NCI-H128 (cell line): ENCODE measurements at regions not wholly inside any gene's neighbourhood (a gene's known extent, or its start where the extent isn't known, plus 50 kb on each side); places are given as distances from the start of the nearest gene placed in this dataset.

Experiments
- DNase-seq: peaks from one replicate; lab custom pipeline; 2025; ENCODE audit not compliant: unreplicated experiment; lab: John Stamatoyannopoulos, UW

DNA sequence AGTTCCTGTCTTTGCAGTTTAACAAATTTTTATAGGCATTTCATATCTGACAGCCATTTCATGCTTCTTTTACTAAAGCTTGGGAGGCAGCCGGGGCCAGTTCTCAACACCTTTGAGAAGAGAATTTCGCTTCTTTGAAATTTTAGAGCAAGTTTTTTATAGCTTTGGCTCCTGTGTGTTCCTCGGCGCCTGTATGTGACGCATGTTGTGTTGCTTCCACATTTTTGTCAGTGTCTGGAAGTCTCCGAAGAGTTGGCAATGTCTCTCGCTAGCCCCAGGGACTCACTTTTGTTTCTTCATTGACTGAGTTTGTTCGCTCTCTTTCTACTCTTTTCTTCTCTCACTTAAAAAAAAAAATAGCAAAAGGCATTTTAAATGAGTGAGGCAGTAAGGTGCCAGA is 386.9 kb upstream of the PLXNA2 start:
- no peak for DNase-seq

DNA sequence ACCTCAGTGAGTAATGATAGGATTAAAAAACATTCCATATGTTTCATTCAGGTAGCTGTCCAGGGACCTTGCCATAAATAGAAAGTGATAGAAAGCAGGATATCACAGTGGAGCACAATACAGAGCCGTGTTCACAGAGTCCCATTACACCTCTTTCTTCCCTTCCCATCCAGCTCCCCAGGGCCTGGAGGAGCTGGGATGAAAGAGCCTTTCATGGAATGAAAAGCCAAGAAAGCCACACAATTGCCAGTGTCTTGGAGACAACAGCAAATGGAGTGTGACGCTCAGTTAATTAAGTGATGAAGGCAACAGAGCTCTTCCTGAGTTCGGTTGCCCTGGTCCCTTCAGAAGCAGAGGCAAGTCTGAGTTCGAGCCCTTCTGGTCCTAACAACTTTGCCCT is 387.3 kb upstream of the PLXNA2 start:
- no peak for DNase-seq

DNA sequence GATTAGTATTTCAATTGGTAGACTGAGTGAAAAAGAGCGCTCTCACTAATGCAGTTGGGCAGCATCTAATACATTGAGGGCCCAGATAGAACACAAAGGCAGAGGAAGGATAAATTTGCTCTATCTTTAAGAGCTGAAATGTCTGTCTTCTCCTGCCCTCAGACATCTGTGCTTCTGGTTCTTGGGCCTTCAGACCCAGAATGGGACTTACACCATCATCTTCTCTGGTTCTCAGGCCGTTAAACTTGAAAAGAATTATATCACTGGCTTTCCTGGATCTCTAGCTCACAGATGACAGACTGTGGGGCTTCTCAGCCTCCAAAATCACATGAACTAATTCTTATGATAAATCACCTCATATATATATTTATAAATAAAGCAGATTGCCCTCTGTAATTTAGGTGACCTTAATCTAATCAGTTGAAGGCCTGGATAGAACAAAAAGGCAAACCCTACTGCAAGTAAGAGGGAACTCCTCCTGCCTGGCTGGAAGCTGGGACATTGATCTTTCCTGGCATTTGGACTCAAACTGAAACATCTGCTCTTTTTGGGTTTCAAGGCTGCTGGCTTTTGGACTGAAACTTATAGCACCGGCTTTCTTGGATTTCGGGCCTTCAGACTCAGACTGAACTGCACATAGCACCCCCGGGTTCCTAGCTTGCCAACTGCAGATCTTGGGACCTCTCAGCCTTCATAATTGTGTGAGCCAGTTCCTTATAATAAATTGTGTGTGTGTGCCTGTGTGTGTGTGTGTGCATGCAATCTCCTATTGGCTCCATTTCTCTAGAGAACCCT is 390.4 kb upstream of the PLXNA2 start:
- DNase-seq, result no peak

DNA sequence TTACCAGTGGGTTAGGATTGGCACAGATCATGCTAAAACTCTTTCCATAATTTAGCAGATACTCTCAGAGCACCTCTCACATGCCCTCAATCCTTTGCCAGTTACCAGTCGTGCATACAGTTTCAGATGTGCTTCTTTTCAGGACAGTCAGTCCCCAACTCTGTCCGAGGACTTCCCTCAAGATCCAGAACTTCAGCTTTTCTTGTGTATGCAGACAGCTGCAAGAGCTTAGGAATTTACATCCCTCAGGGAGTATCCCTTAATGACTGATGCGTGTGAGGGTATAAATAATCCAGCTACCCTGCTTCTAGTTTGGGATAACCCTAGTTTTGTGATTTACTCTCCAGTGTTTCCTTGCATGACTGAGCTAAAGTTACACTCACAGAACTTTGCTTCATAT is 393.0 kb upstream of the PLXNA2 start:
- no peak for DNase-seq

DNA sequence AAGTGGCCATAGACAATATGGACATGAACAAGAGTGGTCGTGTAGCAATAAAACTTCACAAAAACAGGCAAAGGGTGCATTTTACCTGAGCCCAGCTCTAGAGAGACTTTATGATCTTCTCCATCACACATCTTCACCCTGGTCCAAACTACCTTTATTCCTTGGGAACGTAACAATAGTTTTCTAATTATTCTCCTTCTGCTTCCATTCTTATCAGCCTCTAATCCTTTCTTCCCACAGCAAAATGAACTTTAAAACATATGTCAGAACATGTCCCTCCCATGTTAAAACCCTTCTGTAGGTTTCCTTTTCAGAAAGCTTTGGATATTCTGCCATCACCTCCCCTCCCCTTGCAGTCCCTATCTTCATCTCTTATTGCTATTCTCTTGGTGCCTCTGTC is 395.2 kb upstream of the PLXNA2 start:
- no peak for DNase-seq

DNA sequence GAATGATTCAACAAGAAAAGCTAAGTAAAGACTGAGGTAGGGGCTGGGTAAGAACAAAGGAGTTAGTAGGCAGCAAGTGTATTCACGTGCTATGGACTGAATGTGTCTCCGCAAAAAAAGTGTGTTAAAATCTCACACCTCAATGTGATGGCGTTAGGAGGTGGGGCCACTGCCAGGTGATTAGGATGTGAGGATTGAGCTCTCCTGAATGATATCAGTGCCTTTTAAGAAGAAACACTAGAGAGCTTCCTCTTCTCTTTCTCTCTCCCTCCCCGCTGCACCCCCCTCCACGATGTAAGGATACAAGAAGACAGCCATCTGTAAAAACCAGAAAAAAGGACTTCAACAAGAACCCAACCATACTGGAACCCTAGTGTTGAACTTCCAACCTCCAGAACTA is 396.1 kb upstream of the PLXNA2 start:
- no peak for DNase-seq

DNA sequence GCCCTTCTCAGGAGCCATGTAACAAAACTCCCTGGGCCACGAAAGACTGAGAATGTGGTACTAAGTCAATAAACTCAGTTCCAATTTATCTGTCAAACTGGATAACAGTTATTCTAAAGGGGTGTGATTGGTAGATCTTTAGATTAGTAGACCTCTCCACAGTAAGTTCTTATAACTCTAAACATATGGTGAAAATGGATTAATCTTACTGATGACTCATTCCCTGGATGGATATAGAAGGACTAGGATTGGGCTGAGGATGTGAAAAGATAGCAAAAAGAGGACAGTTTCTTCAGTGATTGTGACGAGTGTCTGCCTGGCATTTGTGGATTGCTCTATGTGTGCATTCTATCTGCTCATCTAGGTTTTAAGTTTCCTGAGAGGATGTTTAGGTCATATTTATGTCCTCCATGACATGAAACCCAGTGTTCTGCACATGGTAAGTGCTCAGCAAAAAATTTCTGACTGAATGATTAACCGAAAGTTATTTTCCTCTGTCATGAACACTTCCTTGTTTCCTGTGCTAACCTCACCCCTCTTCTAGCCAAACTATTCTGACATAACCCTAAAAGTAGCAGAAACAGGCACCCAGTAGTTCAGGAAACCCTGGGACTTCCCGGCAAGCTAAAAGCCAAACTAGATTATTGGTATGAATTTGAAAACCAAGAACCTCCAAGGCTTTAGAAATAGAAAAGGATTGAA is 397.5 kb upstream of the PLXNA2 start:
- no peak for DNase-seq

DNA sequence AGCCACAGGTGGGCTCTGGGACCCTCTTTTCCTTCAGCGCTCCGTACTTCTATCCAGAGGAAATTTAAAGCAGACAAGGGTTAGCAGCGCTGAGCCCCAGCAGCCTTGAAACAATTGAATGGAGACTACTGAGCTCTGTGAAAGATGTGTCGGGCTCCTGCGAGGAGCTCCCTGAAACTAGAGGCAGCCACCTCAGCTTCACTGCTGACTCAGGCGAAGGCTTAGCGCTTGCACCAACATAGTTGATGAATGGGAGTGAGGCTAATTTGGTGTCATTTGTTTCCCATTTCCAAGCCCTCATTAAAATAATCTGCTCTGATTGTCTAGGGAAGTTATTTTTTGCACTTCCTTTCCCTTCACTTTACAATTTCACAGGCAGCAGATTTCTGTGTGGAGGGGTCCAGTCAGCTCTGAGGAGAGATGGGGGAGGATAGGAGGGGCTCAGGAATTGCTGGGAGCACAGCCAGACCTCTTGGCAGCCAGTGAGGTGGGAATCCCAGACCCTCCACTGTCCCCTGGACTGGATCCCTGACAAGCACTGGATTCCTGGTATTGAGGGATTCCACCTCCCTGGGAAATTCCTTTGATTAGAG is 398.9 kb upstream of the PLXNA2 start:
- no peak for DNase-seq

DNA sequence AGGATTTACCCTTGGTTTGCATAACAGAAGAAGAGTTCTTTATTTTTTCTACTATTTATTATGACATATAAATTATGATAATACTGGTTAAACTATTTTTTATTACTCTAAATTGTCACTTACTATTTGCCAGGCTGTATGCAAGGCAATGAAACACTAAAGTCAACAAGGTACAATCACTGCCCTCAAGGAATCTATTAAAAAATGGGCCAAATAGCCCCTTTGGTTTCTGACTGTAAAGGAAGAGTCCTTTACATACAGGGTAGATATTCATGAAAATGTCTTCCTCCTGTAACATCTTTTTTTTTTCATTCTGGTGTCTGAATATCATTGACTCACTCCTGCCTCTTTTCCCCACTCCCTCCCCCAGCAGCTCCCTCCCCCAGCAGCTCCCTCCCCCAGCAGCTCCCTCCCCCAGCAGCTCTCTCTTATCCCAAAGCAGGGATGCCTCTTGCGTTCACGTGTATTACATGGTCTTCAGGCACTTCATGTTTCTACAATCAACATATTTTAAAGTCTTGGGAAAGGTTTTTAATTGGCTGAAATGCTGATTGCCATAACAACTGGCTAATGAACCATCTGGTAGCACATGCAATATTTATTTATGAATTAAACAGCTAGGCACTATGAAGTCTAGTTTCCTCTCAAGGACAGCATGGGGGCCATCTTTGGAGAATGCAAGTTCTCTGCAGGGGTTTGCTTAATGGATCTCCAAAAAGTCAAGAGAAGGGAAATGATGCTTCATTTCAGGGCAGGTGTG is 400.4 kb upstream of the PLXNA2 start:
- DNase-seq, result peak; percentile 86

DNA sequence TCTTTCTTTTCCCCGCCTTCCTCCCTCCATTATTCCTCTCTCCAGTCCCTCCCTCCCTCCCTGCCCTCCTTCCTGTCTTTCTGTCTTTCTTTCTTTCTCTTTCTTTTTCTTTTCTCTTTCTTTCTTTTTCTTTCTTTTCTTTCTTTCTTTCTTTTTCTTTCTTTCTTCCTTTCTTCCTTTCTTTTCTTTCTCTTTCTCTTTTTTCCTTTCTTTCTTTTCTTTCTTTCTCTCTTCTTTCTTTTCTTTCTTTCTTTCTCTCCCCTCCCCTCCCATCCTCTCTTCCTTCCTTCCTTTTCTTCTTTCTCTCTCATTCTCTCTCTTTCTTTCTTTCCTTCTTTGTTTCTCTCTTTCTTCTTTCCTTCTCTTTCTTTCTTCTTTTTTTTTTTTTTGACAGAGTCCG is 402.2 kb upstream of the PLXNA2 start:
- no peak for DNase-seq

DNA sequence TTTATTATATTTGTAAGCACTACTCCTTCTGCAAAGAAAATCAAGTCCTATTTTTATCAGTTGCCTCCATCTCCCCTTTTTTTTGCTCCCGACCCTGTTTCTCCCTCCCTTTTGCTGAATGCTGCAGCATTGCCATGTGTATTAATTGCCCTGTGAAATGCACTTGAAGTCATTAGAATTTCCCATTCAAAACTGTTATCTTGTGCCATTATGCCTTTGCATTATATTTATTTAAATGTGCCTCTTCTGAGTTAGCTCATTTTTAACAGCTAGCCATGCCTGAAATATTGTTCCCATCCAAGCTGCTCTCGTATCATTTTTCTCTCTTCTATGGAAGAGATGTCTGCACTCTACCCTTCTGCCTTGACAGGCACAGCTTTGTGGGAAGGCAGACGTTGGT is 404.0 kb upstream of the PLXNA2 start:
- DNase-seq, result no peak

DNA sequence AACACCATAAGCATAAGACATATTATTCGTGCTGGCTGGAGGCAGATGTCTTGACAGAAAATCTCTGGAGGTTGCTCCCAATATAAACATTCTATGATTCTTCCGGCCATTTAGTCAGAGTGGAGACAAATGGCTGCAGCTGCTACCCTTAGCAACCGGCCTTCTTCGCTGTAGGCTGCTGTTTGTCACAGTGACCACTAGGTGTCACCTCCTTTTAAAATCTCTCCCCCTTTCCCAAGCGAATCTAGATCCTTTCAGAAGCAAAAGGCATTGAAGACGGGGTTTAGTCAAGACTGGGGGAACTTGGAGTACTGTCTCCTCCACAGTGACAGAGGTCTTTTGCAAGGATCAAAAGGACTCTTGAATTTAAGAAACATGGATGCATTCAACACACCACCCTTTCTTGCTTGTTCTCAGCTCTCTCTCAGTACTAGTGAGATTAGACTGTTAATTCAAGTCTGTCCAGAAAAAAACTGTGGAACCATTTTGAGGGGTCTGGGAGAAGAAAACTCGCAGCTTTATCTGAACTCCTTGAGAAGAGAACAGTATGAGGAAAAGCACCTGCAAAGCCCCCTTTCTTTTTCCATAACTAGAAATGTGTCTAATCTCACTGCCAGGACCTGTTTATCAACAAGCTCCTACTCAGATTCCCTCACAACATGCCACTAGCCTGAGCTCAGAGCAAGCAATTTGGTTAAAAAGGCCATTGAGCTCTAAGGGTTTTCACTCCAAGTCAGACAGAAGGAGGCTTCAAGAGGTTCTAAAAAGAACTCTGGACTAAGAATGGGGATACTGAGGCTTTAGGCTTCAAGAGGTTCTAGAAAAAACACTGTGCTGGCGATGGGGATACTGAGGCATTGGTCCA is 408.3 kb upstream of the PLXNA2 start:
- DNase-seq, result peak; percentile 74

DNA sequence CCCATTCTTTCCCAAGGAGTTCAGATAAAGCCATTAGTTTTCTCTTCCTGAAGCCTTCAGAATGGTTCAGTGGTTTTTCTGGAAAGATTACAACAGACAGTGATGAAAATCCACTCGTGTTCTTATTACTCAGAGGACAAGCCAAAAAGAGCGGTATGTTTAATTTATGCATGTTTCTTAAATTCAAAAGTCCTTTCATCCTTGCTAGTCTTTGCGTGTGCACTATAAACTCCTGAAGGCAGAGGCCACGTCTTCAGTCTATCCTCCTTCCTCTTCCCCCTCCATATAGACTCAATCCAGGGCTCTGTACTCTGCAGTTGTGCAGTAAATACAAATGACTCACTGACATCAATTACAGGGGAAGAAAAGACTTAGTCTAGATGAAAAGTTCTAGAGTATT is 409.2 kb upstream of the PLXNA2 start:
- no peak for DNase-seq

DNA sequence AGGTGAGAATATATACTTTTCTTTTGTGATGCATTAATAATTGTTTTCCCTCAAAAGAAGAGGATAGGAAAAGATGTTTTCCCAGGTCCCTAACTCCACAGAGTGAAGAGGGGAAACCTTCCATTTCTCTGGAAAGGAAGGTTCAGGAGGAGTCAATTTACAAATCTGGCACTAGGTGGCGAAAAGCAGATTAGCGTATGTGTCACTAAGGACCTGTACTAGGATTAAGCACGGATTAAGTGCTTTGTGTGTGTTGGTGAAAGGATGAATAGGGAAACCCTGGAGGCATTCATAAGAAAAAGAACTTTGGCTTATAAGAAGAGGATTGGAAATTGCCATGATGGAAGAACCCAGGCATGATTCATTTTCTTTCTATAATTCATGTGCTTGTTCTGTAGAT is 410.1 kb upstream of the PLXNA2 start:
- no peak for DNase-seq

DNA sequence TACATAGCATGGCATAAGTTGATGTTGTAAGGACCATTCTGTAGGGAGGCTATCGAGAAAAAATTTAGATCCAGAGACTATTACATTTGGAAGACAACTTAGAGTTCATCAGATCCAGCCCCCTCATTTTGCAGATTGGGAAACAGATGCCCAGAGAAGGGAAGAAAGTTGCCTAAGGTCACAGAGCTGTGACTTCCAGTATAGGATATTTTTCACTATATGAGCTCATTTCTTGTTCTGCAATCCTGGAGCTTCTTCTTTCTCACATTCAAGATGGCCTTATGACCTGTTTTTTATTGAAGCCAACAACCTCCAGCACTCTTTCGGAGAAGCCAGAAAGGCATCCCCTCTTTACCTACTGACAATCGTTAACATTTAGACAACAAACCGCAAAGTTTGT is 421.8 kb upstream of the PLXNA2 start:
- DNase-seq, result no peak

DNA sequence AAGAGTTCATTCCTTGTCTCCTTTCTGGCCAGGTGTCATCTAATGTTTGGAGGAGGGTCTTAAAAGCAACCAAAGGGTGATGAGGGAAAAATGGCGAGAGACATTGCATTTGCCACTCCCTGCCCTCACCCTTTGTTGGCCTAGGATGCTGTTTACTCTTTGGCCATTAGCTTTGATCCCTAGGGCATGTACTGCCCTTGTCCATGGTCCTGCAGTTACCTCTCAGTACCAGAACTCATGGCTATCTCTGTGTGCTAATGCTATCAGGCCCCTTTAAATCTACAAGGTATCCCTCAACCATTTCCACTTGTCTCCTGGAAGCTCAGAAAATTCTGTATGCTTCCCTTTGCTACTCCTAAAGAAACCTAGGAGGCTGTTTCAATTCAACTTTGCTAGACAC is 424.8 kb upstream of the PLXNA2 start:
- no peak for DNase-seq

DNA sequence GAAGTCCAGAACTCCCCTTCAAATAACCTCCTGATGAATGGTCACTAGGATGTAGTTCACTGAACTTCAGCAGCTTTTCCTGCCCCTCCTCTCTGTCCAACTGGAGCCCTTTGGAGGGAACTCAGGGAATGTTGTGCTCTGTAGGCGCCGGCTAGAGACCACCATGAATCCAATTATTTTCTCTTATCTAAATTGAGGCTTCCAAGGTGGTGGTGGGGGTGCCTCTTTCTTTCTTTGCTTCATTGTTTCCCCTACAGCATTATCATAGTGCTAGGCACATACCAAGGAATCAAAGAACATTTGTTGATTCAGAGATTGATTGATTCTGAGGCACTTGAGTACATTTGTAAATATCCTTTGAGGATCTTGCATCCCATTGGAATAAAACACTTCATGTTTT is 426.6 kb upstream of the PLXNA2 start:
- no peak for DNase-seq

DNA sequence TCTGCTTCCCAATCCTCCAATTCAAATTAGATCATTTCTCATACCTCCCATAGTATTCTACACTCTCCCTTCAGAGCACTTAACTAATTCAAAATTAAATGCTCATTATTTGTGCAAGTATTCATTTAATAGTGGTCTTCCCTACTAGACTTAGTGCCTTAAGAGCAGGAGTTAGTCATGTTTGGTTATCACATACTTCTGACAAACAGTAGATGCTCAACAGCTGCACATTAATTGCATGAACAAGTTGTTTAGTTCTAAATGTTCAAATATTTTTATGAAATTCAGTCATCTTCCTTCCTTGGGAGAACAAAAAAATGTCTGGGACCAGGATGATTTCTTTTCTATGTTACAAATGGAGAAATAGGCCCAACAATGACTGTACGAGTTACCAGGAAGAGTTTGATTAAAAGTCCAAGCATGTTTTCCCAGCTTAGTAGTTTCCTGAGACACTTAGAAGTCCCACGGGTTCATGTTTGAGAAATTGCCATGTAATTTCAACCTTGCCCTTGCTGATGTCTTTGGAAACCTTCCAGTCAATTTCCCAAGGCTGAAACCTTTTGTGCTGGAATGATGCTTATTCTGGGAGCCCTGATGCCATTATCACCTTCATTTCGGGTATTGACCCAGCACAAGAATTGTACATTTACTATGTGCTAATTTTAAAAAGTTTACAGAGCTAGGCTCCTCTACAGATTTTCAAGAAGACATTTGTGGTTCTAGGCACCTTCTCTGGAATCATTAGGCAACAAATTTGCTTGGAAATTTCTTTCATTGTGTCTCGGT is 437.9 kb upstream of the PLXNA2 start:
- DNase-seq, result no peak

DNA sequence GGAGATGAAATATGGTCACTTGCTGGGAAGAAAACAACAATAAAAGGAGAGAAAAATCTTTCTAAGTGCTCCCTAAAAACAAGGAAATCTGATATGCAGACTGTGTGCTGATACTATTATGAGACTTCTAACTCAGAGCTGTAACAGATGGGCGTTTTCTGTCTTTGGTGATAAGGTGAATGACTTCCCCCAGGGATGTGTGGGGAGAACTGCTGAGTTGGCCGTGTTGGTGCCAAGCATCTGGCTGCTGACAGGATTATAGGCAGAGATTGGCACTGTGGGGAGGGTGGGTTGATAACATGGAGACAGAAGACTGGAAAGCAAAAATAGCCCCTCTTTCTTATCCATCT is 438.5 kb upstream of the PLXNA2 start:
- no peak for DNase-seq

DNA sequence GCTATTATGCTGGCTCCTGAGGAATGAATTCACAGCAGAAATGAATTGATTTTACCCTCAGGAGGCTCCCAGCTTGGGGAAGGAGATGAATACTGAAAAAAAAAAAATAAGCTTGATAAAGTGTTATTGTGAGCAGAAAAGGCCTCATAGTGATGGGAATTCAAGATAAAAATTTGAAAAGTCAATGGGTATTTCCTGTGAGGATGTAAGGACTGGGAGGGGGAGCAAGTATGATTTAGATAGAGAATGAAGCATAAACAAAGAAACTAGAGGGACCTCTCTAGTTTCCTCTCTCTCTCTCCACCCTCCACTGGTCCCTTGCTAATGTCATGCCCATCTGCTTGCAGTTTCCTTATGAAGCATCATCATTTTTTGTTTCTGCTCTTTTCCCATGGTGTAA is 439.0 kb upstream of the PLXNA2 start:
- DNase-seq, result no peak
